SK-N-SH (cell line): ENCODE measurements at regions not wholly inside any gene's neighbourhood (a gene's known extent, or its start where the extent isn't known, plus 50 kb on each side); places are given as distances from the start of the nearest gene placed in this dataset.

Experiments used
- CTCF ChIA-PET: fragments of 300-600, 350-600 bp; formaldehyde crosslinking; extraction: SDS; loops from one replicate; lab custom pipeline; 2021; lab: Yijun Ruan, JAX
- POLR2A ChIA-PET: fragments of 350-600 bp; sonication (Branson Sonifier 250); formaldehyde crosslinking; extraction: SDS; loops from one replicate; lab custom pipeline; 2020; ENCODE audit warnings: antibody characterized with exemption, inconsistent platforms; lab: Yijun Ruan, JAX
- DNase-seq: peaks from one replicate; pipeline ENCODE4 v3.0.0; 2012
- H2AFZ ChIP-seq: fragments of 200-600 bp; sonication (generic); 2 replicates; pipeline ENCODE4 v1.8.1; 2016; ENCODE audit warnings: antibody characterized with exemption, mild to moderate bottlenecking, low read depth
- H3F3A ChIP-seq: fragments of 200-600 bp; sonication (generic); replicated peaks from 2 replicates; pipeline ENCODE3; 2016; ENCODE audit warnings: antibody characterized with exemption, mild to moderate bottlenecking; ENCODE audit not compliant: insufficient read depth
- H3K27ac ChIP-seq, 2 experiments: fragments of 200-500 bp in 1 of 2; fragments of 200-600 bp in 1 of 2; sonication (Bioruptor generic) in 1 of 2; sonication (generic), shearing (Covaris generic) in 1 of 2; 2 replicates each; pipeline versions ENCODE4 v1.5.1 to v1.6.1; 2014 to 2016; ENCODE audit warnings: low read depth in 2 of 2, inconsistent platforms in 1 of 2, low read length in 1 of 2, mild to moderate bottlenecking in 1 of 2, mixed read lengths in 1 of 2
- H3K27me3 ChIP-seq: fragments of 200-600 bp; sonication (generic), shearing (Covaris generic); 2 replicates; pipeline ENCODE4 v1.6.1; 2016; ENCODE audit warnings: mixed run types; ENCODE audit not compliant: insufficient read depth
- H3K36me3 ChIP-seq, 2 experiments: fragments of 200-500 bp in 1 of 2; fragments of 200-600 bp in 1 of 2; sonication (Bioruptor generic) in 1 of 2; sonication (generic) in 1 of 2; replicated peaks in 1 of 2; 2 replicates each; pipeline versions ENCODE3 to v1.5.1; 2014 to 2016; ENCODE audit warnings: low read length in 1 of 2, mild to moderate bottlenecking in 1 of 2; ENCODE audit not compliant: insufficient read depth in 2 of 2, control insufficient read depth in 1 of 2
- H3K4me1 ChIP-seq, 2 experiments: fragments of 200-500 bp in 1 of 2; fragments of 200-600 bp in 1 of 2; sonication (Bioruptor generic) in 1 of 2; sonication (generic), shearing (Covaris generic) in 1 of 2; 2 replicates each; pipeline versions ENCODE4 v1.5.1 to v1.6.1; 2014 to 2016; ENCODE audit warnings: low read depth in 1 of 2, low read length in 1 of 2, mixed run types in 1 of 2; ENCODE audit not compliant: insufficient read depth in 2 of 2, control insufficient read depth in 1 of 2
- H3K4me2 ChIP-seq: fragments of 200-600 bp; sonication (generic), shearing (Covaris generic); 2 replicates; pipeline ENCODE4 v1.6.1; 2017; ENCODE audit warnings: mixed run types
- H3K4me3 ChIP-seq, 2 experiments: fragments of 200-500 bp in 1 of 2; fragments of 200-600 bp in 1 of 2; sonication (Bioruptor generic) in 1 of 2; sonication (generic), shearing (Covaris generic) in 1 of 2; 2 replicates each; pipeline versions ENCODE4 v1.5.1 to v1.8.1; 2014 to 2016; ENCODE audit warnings: low read depth in 2 of 2, inconsistent platforms in 1 of 2, low read length in 1 of 2, mild to moderate bottlenecking in 1 of 2, mixed read lengths in 1 of 2, moderate library complexity in 1 of 2
- H3K79me2 ChIP-seq: fragments of 200-600 bp; sonication (generic); 2 replicates; pipeline ENCODE4 v1.8.1; 2017; ENCODE audit warnings: mild to moderate bottlenecking; ENCODE audit not compliant: insufficient read depth
- H3K9ac ChIP-seq: fragments of 200-600 bp; sonication (generic); 2 replicates; pipeline ENCODE4 v1.6.1; 2017; ENCODE audit warnings: mixed run types
- H3K9me2 ChIP-seq: fragments of 200-600 bp; sonication (generic); 2 replicates; pipeline ENCODE4 v1.6.1; 2017; ENCODE audit warnings: mixed run types
- H3K9me3 ChIP-seq: fragments of 200-600 bp; sonication (generic); 2 replicates; pipeline ENCODE4 v1.6.1; 2017; ENCODE audit warnings: mixed run types, mild to moderate bottlenecking, moderate library complexity
- H4K20me1 ChIP-seq: fragments of 200-600 bp; sonication (generic); 2 replicates; pipeline ENCODE4 v1.6.1; 2017; ENCODE audit warnings: mild to moderate bottlenecking, mixed run types; ENCODE audit not compliant: insufficient read depth
- EZH2phosphoT487 ChIP-seq: fragments of 200-600 bp; sonication (generic); IDR thresholded peaks from 2 replicates; pipeline ENCODE4 v1.6.1; 2017; ENCODE audit warnings: low read depth, mixed run types, mild to moderate bottlenecking, antibody characterized with exemption, moderate library complexity, borderline replicate concordance
- FOSL2 ChIP-seq: IDR thresholded peaks from 2 replicates; pipeline ENCODE4 v1.4.0; 2012; ENCODE audit warnings: low read depth, mild to moderate bottlenecking, moderate library complexity, borderline replicate concordance
- GABPA ChIP-seq: IDR thresholded peaks from 2 replicates; pipeline ENCODE4 v1.4.0; 2012; ENCODE audit warnings: low read depth, mild to moderate bottlenecking
- GATA2 ChIP-seq: sonication (generic); formaldehyde crosslinking; IDR thresholded peaks from 2 replicates; pipeline ENCODE4 v1.5.0; 2020; ENCODE audit warnings: mild to moderate bottlenecking, missing genetic modification reagents
- IRF3 ChIP-seq: fragments of 150-350 bp; IDR thresholded peaks from 2 replicates; pipeline ENCODE4 v1.6.1; 2016; ENCODE audit warnings: mild to moderate bottlenecking, low read depth, low read length
- JUND ChIP-seq: IDR thresholded peaks from 2 replicates; pipeline ENCODE4 v1.4.0; 2012
- MXI1 ChIP-seq: IDR thresholded peaks from 2 replicates; pipeline ENCODE4 v1.6.1; 2012; ENCODE audit warnings: mild to moderate bottlenecking, low read depth, low read length, improper control_type of control experiment
- NFIC ChIP-seq: IDR thresholded peaks from 2 replicates; pipeline ENCODE4 v1.4.0; 2012; ENCODE audit warnings: borderline replicate concordance
- REST ChIP-seq: IDR thresholded peaks from 2 replicates; pipeline ENCODE4 v1.6.1; 2012; ENCODE audit warnings: mild to moderate bottlenecking, low read depth, low read length, moderate library complexity
- RFX5 ChIP-seq: IDR thresholded peaks from 2 replicates; pipeline ENCODE4 v1.6.1; 2012; ENCODE audit warnings: mild to moderate bottlenecking, improper control_type of control experiment, low read length
- RXRA ChIP-seq: IDR thresholded peaks from 2 replicates; pipeline ENCODE4 v1.4.0; 2012; ENCODE audit warnings: low read depth, mild to moderate bottlenecking, borderline replicate concordance
- USF2 ChIP-seq: fragments of 150-350 bp; IDR thresholded peaks from 2 replicates; pipeline ENCODE4 v1.6.1; 2017; ENCODE audit warnings: antibody characterized with exemption, low read length, low read depth, borderline replicate concordance
- WGBS: methylation state at CpG from one replicate; pipeline ENCODE4 v1.1.6; 2017; ENCODE audit warnings: low lambda C conversion rate; 5-methylcytosine and 5-hydroxymethylcytosine counted together
- TF ChIP-seq, protein P1 (sequence below): IDR thresholded peaks from 2 replicates; pipeline ENCODE4; 2012

GRCh38 chr13:95386370-95386769 is 85.1 kb upstream of the ABCC4 start (continued):
- TF ChIP-seq USF2 (no peak), RFX5 (no peak), GABPA (no peak)
- TF ChIP-seq, all 33 proteins: peak for 0

GRCh38 chr13:95387733-95388207 is 86.5 kb upstream of the ABCC4 start:
- no peaks in the 10 kb centered on the region for H3K9me3 ChIP-seq
- H3K36me3 ChIP-seq, result no peaks in the 10 kb centered on the region
- POLR2A ChIA-PET, result no interaction called here
- H3K4me2 ChIP-seq, result no peak overlapping the region
- H2AFZ ChIP-seq, result no peak overlapping the region
- H3K27ac ChIP-seq, result no peak overlapping the region
- no peaks in the 10 kb centered on the region for H3F3A ChIP-seq
- TF ChIP-seq FOSL2 (no peak), JUND (no peak), EZH2phosphoT487 (no peak), IRF3 (no peak), NFIC (no peak), RXRA (no peak), REST (no peak), MXI1 (no peak), GATA2 (CRISPR knock-in tag) (no peak), GABPA (no peak)
- TF ChIP-seq, protein P1, sequence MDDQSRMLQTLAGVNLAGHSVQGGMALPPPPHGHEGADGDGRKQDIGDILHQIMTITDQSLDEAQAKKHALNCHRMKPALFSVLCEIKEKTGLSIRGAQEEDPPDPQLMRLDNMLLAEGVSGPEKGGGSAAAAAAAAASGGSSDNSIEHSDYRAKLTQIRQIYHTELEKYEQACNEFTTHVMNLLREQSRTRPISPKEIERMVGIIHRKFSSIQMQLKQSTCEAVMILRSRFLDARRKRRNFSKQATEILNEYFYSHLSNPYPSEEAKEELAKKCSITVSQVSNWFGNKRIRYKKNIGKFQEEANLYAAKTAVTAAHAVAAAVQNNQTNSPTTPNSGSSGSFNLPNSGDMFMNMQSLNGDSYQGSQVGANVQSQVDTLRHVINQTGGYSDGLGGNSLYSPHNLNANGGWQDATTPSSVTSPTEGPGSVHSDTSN, result no peak
- CTCF ChIA-PET, result interaction anchor here (0.7 to 13.2 kb wide), 4 partner anchors 16 to 197 kb away, joined by 3 to 265 read pairs (median 12); no protein-coding TSS in a partner anchor
- H3K4me3 ChIP-seq, result no peak overlapping the region
- no peak overlapping the region for H3K9ac ChIP-seq
- H3K79me2 ChIP-seq, result no peaks in the 10 kb centered on the region
- H4K20me1 ChIP-seq, result no peaks in the 10 kb centered on the region
- no peak for DNase-seq
- H3K4me1 ChIP-seq, result no peaks in the 10 kb centered on the region
- 30% methylated on average over 4 of the region's 4 CpGs for WGBS
- H3K27me3 ChIP-seq, result no peaks in the 10 kb centered on the region; the same call in 1 of the 2 replicates
- no peaks in the 10 kb centered on the region for H3K9me2 ChIP-seq
